ENCODE measurements at regions not wholly inside any gene's neighbourhood (a gene's known extent, or its start where the extent isn't known, plus 50 kb on each side); places are given as distances from the start of the nearest gene placed in this dataset.

DNA sequence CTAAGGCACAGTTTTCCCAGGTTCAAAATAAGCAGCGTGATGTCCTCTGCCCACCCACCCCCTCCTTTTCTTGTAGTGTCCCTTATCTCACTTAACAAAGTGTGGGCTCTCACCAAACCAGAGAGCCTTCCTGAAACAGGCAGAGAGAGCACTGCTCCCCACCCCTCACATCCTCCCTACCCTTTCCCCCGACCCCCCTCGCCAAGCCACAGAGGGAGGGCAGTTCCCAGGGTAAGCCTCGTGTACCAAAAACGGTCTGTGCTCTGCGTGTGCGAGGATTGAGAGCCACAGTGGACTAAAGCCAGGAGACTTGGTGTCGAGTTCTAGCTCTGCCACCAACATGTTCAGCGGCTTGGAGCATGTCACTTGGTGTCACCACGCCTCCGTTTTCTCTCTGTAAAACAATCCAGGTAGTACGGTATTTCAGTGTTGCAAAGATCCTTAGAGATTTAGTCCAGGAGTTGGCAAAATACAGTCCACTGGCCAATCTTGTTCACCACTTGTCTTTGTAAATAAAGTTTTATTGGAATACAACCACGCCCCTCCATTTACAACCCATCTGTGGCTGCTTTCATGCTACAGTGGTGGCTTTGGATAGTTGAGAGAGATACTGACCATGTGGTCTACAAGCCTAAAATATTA, 249.9 kb downstream of the OPA1 start:
- Histone ChIP-seq H3K36me3 (ENCODE audit: insufficient read depth, low read length) (no peaks in the 10 kb centered on the region), H4K20me1 (ENCODE audit: insufficient read depth) (no peaks in the 10 kb centered on the region), H3F3A (ENCODE audit: insufficient read depth, low read length, poor library complexity, severe bottlenecking) (no peaks in the 10 kb centered on the region), H3K9me2 (ENCODE audit: insufficient read depth, low read length) (no peaks in the 10 kb centered on the region), H3K27ac (ENCODE audit: low read length) (no peak overlapping the region), H3K27me3 (ENCODE audit: insufficient read depth, low read depth, low read length) (no peaks in the 10 kb centered on the region), H3K9me3 (ENCODE audit: low read length) (no peaks in the 10 kb centered on the region), H2AFZ (ENCODE audit: low read depth, low read length) (no peak overlapping the region), H3K79me2 (replicated peaks; ENCODE audit: insufficient read depth, low read length) (no peaks in the 10 kb centered on the region), H3K4me3 (ENCODE audit: low read length) (no peak overlapping the region), H3K9ac (ENCODE audit: low read length) (no peak overlapping the region), H3K4me2 (ENCODE audit: low read length) (no peak overlapping the region)
- no peak for TF ChIP-seq POLR2AphosphoS5 (IDR thresholded peaks at IDR 0.05)
- no peak for TF ChIP-seq MXI1 (conservative IDR thresholded peaks at IDR 0.05; ENCODE audit: poor library complexity, severe bottlenecking)
- TF ChIP-seq EZH2 (IDR thresholded peaks at IDR 0.05; ENCODE audit: borderline replicate concordance, insufficient read depth, low read length, poor library complexity, severe bottlenecking) = no peak
- TF ChIP-seq RAD21 (conservative IDR thresholded peaks at IDR 0.05) = no peak
- TF ChIP-seq EP300 (conservative IDR thresholded peaks at IDR 0.05; ENCODE audit: poor library complexity, severe bottlenecking) = no peak
- TF ChIP-seq CTCF (IDR thresholded peaks at IDR 0.05; ENCODE audit: poor library complexity, severe bottlenecking) = no peak
- TF ChIP-seq REST (IDR thresholded peaks at IDR 0.05; ENCODE audit: borderline replicate concordance) = no peak
- TF ChIP-seq SMC3 (conservative IDR thresholded peaks at IDR 0.05; ENCODE audit: poor library complexity) = no peak
- TF ChIP-seq TAF1 (IDR thresholded peaks at IDR 0.05; ENCODE audit: low read depth) = no peak

DNA sequence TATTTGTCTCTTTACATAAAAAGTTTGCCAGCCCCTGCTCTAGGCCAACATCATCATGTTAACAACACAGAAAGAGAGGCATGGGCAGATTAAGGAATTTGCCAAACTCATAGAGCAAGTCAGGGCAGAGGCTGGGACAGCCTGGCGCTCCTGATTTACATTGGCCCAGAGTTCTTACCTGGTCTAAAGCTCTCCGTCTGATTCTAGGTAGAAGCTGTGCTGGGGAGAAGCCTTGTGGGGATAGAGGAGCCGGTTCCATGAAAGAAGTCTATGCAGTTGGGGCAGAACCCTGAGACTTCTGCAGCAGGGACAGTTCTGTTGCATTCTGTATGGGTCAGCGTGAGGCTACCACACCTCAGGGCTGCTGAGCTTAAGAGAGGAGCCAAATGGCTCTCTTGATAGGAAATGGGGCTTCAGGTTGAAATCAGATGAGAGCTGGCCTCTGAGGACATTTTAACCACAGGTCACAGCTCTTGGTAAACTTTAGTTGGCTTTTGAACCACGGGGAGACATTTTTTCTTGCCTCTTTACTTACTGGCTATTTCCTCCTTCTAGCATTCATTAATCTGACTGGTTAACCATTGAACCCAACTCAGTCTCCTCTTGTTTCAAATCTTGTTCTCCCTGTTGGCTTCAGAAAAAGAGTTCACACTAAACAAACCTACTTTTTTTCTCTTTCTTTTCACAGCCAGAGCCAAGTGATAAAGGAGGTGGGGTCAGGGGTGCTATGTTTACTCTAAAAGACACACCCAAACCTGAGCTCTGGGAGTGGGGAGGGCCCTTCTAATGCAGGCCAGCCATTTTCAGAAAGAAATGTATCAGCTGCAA, 250.7 kb downstream of the OPA1 start:
- Histone ChIP-seq H3K9ac (ENCODE audit: low read length) (no peak overlapping the region), H3K4me2 (ENCODE audit: low read length) (no peak overlapping the region), H3K4me3 (ENCODE audit: low read length) (no peak overlapping the region), H3F3A (ENCODE audit: insufficient read depth, low read length, poor library complexity, severe bottlenecking) (no peaks in the 10 kb centered on the region), H4K20me1 (ENCODE audit: insufficient read depth) (no peaks in the 10 kb centered on the region), H3K36me3 (ENCODE audit: insufficient read depth, low read length) (no peaks in the 10 kb centered on the region), H3K27me3 (ENCODE audit: insufficient read depth, low read depth, low read length) (no peaks in the 10 kb centered on the region), H3K27ac (ENCODE audit: low read length) (no peak overlapping the region), H3K9me3 (ENCODE audit: low read length) (no peaks in the 10 kb centered on the region), H2AFZ (ENCODE audit: low read depth, low read length) (no peak overlapping the region), H3K9me2 (ENCODE audit: insufficient read depth, low read length) (no peaks in the 10 kb centered on the region), H3K79me2 (replicated peaks; ENCODE audit: insufficient read depth, low read length) (no peaks in the 10 kb centered on the region)
- TF ChIP-seq TAF1 (IDR thresholded peaks at IDR 0.05; ENCODE audit: low read depth) = no peak
- TF ChIP-seq POLR2AphosphoS5 (IDR thresholded peaks at IDR 0.05) = no peak
- no peak for TF ChIP-seq CTCF (IDR thresholded peaks at IDR 0.05; ENCODE audit: poor library complexity, severe bottlenecking)
- no peak for TF ChIP-seq RAD21 (conservative IDR thresholded peaks at IDR 0.05)
- TF ChIP-seq MXI1 (conservative IDR thresholded peaks at IDR 0.05; ENCODE audit: poor library complexity, severe bottlenecking) = no peak
- no peak for TF ChIP-seq REST (IDR thresholded peaks at IDR 0.05; ENCODE audit: borderline replicate concordance)
- TF ChIP-seq EP300 (conservative IDR thresholded peaks at IDR 0.05; ENCODE audit: poor library complexity, severe bottlenecking) = no peak
- TF ChIP-seq EZH2 (IDR thresholded peaks at IDR 0.05; ENCODE audit: borderline replicate concordance, insufficient read depth, low read length, poor library complexity, severe bottlenecking) = no peak
- no peak for TF ChIP-seq SMC3 (conservative IDR thresholded peaks at IDR 0.05; ENCODE audit: poor library complexity)

All from neural cell (in vitro differentiated cells).